Glutamatergic neuron (in vitro differentiated cells): ENCODE measurements at regions not wholly inside any gene's neighbourhood (a gene's known extent, or its start where the extent isn't known, plus 50 kb on each side); places are given as distances from the start of the nearest gene placed in this dataset.

Experiments
- DNase-seq: peaks from one replicate; pipeline ENCODE4 v3.0.0; 2022
- H3K27ac Mint-ChIP-seq: one replicate; pipeline ENCODE4 v1.8.0; 2020; ENCODE audit warnings: mild to moderate bottlenecking, mixed read lengths, inconsistent platforms; ENCODE audit not compliant: unreplicated experiment
- H3K27me3 Mint-ChIP-seq: one replicate; pipeline ENCODE4 v1.8.0; 2020; ENCODE audit warnings: mild to moderate bottlenecking, moderate library complexity, mixed read lengths, inconsistent platforms; ENCODE audit not compliant: unreplicated experiment
- H3K36me3 Mint-ChIP-seq: one replicate; pipeline ENCODE4 v1.8.0; 2020; ENCODE audit warnings: mild to moderate bottlenecking, mixed read lengths, inconsistent platforms; ENCODE audit not compliant: unreplicated experiment
- H3K4me1 Mint-ChIP-seq: one replicate; pipeline ENCODE4 v1.8.0; 2020; ENCODE audit warnings: mild to moderate bottlenecking, low read depth, mixed read lengths, inconsistent platforms; ENCODE audit not compliant: unreplicated experiment
- H3K4me3 Mint-ChIP-seq: one replicate; pipeline ENCODE4 v1.8.0; 2020; ENCODE audit warnings: mild to moderate bottlenecking, mixed read lengths, inconsistent platforms; ENCODE audit not compliant: unreplicated experiment
- H3K9me3 Mint-ChIP-seq: one replicate; pipeline ENCODE4 v1.8.0; 2020; ENCODE audit warnings: mild to moderate bottlenecking, moderate library complexity, mixed read lengths, inconsistent platforms; ENCODE audit not compliant: unreplicated experiment
- CTCF ChIP-seq: fragments of 200-600 bp; sonication (generic); IDR thresholded peaks from one replicate; pipeline ENCODE4 v1.5.0; 2021; ENCODE audit not compliant: partially characterized antibody, unreplicated experiment

GRCh38 chr2:146461068-146461467 is 1383.8 kb upstream of the ACVR2A start:
- peaks cover 18% of the 10 kb centered on the region for H3K36me3 Mint-ChIP-seq
- H3K9me3 Mint-ChIP-seq, result no peaks in the 10 kb centered on the region
- H3K27me3 Mint-ChIP-seq, result peaks cover 3% of the 10 kb centered on the region
- no peak for TF ChIP-seq CTCF
- H3K4me1 Mint-ChIP-seq, result no peaks in the 10 kb centered on the region
- H3K27ac Mint-ChIP-seq, result no peak overlapping the region
- H3K4me3 Mint-ChIP-seq, result no peak overlapping the region
- DNase-seq, result no peak

GRCh38 chr2:146458585-146458984 is 1386.2 kb upstream of the ACVR2A start:
- Mint-ChIP-seq H3K9me3 (no peaks in the 10 kb centered on the region), H3K27me3 (peaks cover 2% of the 10 kb centered on the region), H3K4me1 (no peaks in the 10 kb centered on the region), H3K36me3 (peaks cover 18% of the 10 kb centered on the region), H3K27ac (no peak overlapping the region), H3K4me3 (no peak overlapping the region)
- DNase-seq, result no peak
- TF ChIP-seq CTCF, result no peak

- Mint-ChIP-seq H3K27me3 (no peaks in the 10 kb centered on the region), H3K4me3 (no peak overlapping the region), H3K9me3 (no peaks in the 10 kb centered on the region), H3K4me1 (no peaks in the 10 kb centered on the region), H3K36me3 (peaks cover 18% of the 10 kb centered on the region), H3K27ac (no peak overlapping the region)
- TF ChIP-seq CTCF, result no peak
- no peak for DNase-seq
Observed at GRCh38 chr2:146457221-146457620, 1387.6 kb upstream of the ACVR2A start.

- H3K4me1 Mint-ChIP-seq, result no peaks in the 10 kb centered on the region
- H3K27ac Mint-ChIP-seq, result no peak overlapping the region
- peaks cover 11% of the 10 kb centered on the region for H3K36me3 Mint-ChIP-seq
- no peak overlapping the region for H3K4me3 Mint-ChIP-seq
- DNase-seq, result no peak
- no peaks in the 10 kb centered on the region for H3K9me3 Mint-ChIP-seq
- no peaks in the 10 kb centered on the region for H3K27me3 Mint-ChIP-seq
- no peak for TF ChIP-seq CTCF
Observed at GRCh38 chr2:146455325-146455724, 1389.5 kb upstream of the ACVR2A start.

- H3K4me3 Mint-ChIP-seq, result no peak overlapping the region
- DNase-seq, result no peak
- H3K27ac Mint-ChIP-seq, result no peak overlapping the region
- TF ChIP-seq CTCF, result no peak
- no peaks in the 10 kb centered on the region for H3K4me1 Mint-ChIP-seq
- H3K27me3 Mint-ChIP-seq, result no peaks in the 10 kb centered on the region
- no peaks in the 10 kb centered on the region for H3K36me3 Mint-ChIP-seq
- no peaks in the 10 kb centered on the region for H3K9me3 Mint-ChIP-seq
Observed at GRCh38 chr2:146451972-146452371, 1392.9 kb upstream of the ACVR2A start.
